HEK293T (cell line): ENCODE measurements at regions not wholly inside any gene's neighbourhood (a gene's known extent, or its start where the extent isn't known, plus 50 kb on each side); places are given as distances from the start of the nearest gene placed in this dataset.

ENCODE experiments used
- BHLHE40 ChIP-seq: fragments of 450-650 bp; IDR thresholded peaks from 2 replicates; pipeline ENCODE4 v1.6.1; 2016; ENCODE audit warnings: mild to moderate bottlenecking, moderate library complexity, borderline replicate concordance
- CTBP1 ChIP-seq: fragments of 450-650 bp; IDR thresholded peaks from 2 replicates; pipeline ENCODE4 v1.6.1; 2016; ENCODE audit warnings: borderline replicate concordance
- ELF4 ChIP-seq: fragments of 450-650 bp; IDR thresholded peaks from 2 replicates; pipeline ENCODE4 v1.6.1; 2017; ENCODE audit warnings: antibody characterized with exemption
- FOXA1 ChIP-seq: fragments of 450-650 bp; IDR thresholded peaks from 2 replicates; pipeline ENCODE4 v1.6.1; 2016; ENCODE audit warnings: mild to moderate bottlenecking
- FOXM1 ChIP-seq: fragments of 450-650 bp; IDR thresholded peaks from 2 replicates; pipeline ENCODE4 v1.6.1; 2017; ENCODE audit warnings: mild to moderate bottlenecking, borderline replicate concordance
- HDGF ChIP-seq: fragments of 450-650 bp; IDR thresholded peaks from 2 replicates; pipeline ENCODE4 v1.6.1; 2017; ENCODE audit warnings: antibody characterized with exemption, borderline replicate concordance
- L3MBTL2 ChIP-seq: fragments of 450-650 bp; conservative IDR thresholded peaks from 2 replicates; pipeline ENCODE4 v1.6.1; 2016; ENCODE audit warnings: mild to moderate bottlenecking
- LEF1 ChIP-seq: fragments of 450-650 bp; IDR thresholded peaks from 2 replicates; pipeline ENCODE4 v1.6.1; 2017; ENCODE audit warnings: mild to moderate bottlenecking, borderline replicate concordance
- SP1 ChIP-seq: fragments of 450-650 bp; IDR thresholded peaks from 2 replicates; pipeline ENCODE4 v1.6.1; 2017
- SUZ12 ChIP-seq: fragments of 450-650 bp; IDR thresholded peaks from 2 replicates; pipeline ENCODE4 v1.6.1; 2016; ENCODE audit warnings: mild to moderate bottlenecking
- TARDBP ChIP-seq: fragments of 450-650 bp; IDR thresholded peaks from 2 replicates; pipeline ENCODE4 v1.6.1; 2016
- ZNF384 ChIP-seq: fragments of 450-650 bp; IDR thresholded peaks from 2 replicates; pipeline ENCODE4 v1.6.1; 2016
- TF ChIP-seq, protein P1 (sequence below): fragments of 450-650 bp; IDR thresholded peaks from 2 replicates; pipeline ENCODE4 v1.6.1; 2016

DNA sequence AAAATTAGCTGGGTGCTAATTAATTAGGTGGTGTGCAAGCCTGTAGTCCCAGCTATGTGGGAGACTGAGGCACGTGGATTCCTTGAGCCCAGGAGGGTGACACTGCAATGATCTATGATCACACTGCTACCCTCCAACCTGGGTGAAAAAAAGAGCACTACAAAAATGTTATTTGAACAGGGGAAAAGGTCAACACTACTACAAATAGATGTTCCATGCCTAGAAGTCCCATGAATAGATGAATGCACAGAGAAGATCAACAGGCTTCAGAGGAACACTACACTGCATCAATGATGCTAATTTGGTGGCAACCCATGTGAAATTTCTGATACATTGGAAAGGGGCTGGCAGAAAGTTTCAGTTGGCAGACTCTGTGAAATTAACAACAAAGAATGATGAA, 105.4 kb upstream of the FHIT start:
- no peak for TF ChIP-seq SUZ12
- no peak for TF ChIP-seq ZNF384
- TF ChIP-seq LEF1: no peak
- no peak for TF ChIP-seq BHLHE40
- no peak for TF ChIP-seq TARDBP
- TF ChIP-seq SP1: no peak
- no peak for TF ChIP-seq ELF4
- TF ChIP-seq FOXM1: no peak
- TF ChIP-seq, protein P1, sequence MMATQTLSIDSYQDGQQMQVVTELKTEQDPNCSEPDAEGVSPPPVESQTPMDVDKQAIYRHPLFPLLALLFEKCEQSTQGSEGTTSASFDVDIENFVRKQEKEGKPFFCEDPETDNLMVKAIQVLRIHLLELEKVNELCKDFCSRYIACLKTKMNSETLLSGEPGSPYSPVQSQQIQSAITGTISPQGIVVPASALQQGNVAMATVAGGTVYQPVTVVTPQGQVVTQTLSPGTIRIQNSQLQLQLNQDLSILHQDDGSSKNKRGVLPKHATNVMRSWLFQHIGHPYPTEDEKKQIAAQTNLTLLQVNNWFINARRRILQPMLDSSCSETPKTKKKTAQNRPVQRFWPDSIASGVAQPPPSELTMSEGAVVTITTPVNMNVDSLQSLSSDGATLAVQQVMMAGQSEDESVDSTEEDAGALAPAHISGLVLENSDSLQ: no peak
- no peak for TF ChIP-seq HDGF
- no peak for TF ChIP-seq FOXA1
- no peak for TF ChIP-seq L3MBTL2
- no peak for TF ChIP-seq CTBP1
